B cell (primary cell): ENCODE measurements at regions not wholly inside any gene's neighbourhood (a gene's known extent, or its start where the extent isn't known, plus 50 kb on each side); places are given as distances from the start of the nearest gene placed in this dataset.

Experiments
- ATAC-seq: fragments of 200-7000 bp; cut with Tn5 transposase; one replicate; pipeline ENCODE4 v1.10.0; 2021; ENCODE audit warnings: low read depth, mild to moderate bottlenecking, moderate number of reproducible peaks, moderate library complexity
- CTCF ChIA-PET: fragments of 350-600 bp; sonication (Branson Sonifier 250); formaldehyde crosslinking; loops from one replicate; lab custom pipeline; 2021; ENCODE audit warnings: antibody characterized with exemption, inconsistent platforms; lab: Charles Lee
- POLR2A ChIA-PET: fragments of 350-600 bp; sonication (Branson Sonifier 250); formaldehyde crosslinking; loops from one replicate; lab custom pipeline; 2021; ENCODE audit warnings: antibody characterized with exemption; lab: Charles Lee
- DNase-seq: peaks from one replicate; pipeline ENCODE4 v3.0.0; 2013
- H2AFZ ChIP-seq: 2 replicates; pipeline ENCODE4 v1.6.1; 2012; ENCODE audit warnings: mild to moderate bottlenecking, low read depth, low read length; ENCODE audit not compliant: insufficient read depth, poor library complexity, severe bottlenecking
- H3K27ac ChIP-seq, 2 donors: 1 replicate in 1 of 2; 2 replicates in 1 of 2; pipeline ENCODE4 v1.5.1; 2012 to 2013; ENCODE audit warnings: low read length in 2 of 2, mild to moderate bottlenecking in 2 of 2, moderate library complexity in 1 of 2
- H3K27me3 ChIP-seq, 4 experiments: fragments of 200-600 bp in 1 of 4; sonication (generic) in 1 of 4; replicated peaks in 1 of 4; 1 replicate in 2 of 4; 2 replicates in 2 of 4; pipeline versions ENCODE4 v1.6.1 to v1.7.0; 2013 to 2016; ENCODE audit warnings: low read length in 3 of 4, mild to moderate bottlenecking in 2 of 4, mixed read lengths in 1 of 4, moderate library complexity in 1 of 4; ENCODE audit not compliant: insufficient read depth in 4 of 4, control insufficient read depth in 3 of 4; ENCODE audit errors: control extremely low read depth in 1 of 4
- H3K36me3 ChIP-seq, 2 experiments: replicated peaks in 1 of 2; 1 replicate in 1 of 2; 2 replicates in 1 of 2; pipeline versions ENCODE4 v1.6.1 to v1.7.1; 2013; ENCODE audit warnings: low read length in 1 of 2; ENCODE audit not compliant: insufficient read depth in 2 of 2, control insufficient read depth in 1 of 2; ENCODE audit errors: control extremely low read depth in 1 of 2, extremely low read depth in 1 of 2
- H3K4me1 ChIP-seq, 2 donors: fragments of 200-600 bp in 1 of 2; sonication (generic) in 1 of 2; 1 replicate in 1 of 2; 2 replicates in 1 of 2; pipeline versions ENCODE4 v1.5.1 to v1.6.1; 2013 to 2017; ENCODE audit warnings: low read length in 2 of 2; ENCODE audit not compliant: control insufficient read depth in 2 of 2, insufficient read depth in 2 of 2
- H3K4me2 ChIP-seq: replicated peaks from 2 replicates; pipeline ENCODE3; 2012; ENCODE audit warnings: mild to moderate bottlenecking, low read depth, low read length; ENCODE audit not compliant: poor library complexity, severe bottlenecking
- H3K4me3 ChIP-seq, 5 experiments: fragments of 200-600 bp in 1 of 5; sonication (generic) in 1 of 5; 1 replicate in 3 of 5; 2 replicates in 2 of 5; pipeline versions ENCODE4 v1.5.1 to v1.7.0; 2011 to 2016; ENCODE audit warnings: low read length in 4 of 5, mild to moderate bottlenecking in 4 of 5, low read depth in 2 of 5, control low read depth in 1 of 5, moderate library complexity in 1 of 5; ENCODE audit not compliant: insufficient read depth in 1 of 5; ENCODE audit errors: control extremely low read depth in 1 of 5, extremely low read depth in 1 of 5
- H3K79me2 ChIP-seq: fragments of 200-600 bp; sonication (generic); one replicate; pipeline ENCODE4 v1.6.0; 2016; ENCODE audit warnings: low read length; ENCODE audit not compliant: control insufficient read depth, insufficient read depth
- H3K9ac ChIP-seq: fragments of 200-600 bp; sonication (generic); 2 replicates; pipeline ENCODE4 v1.6.1; 2017; ENCODE audit warnings: mild to moderate bottlenecking, low read length, moderate library complexity
- H3K9me3 ChIP-seq, 3 donors: one replicate each; pipeline versions ENCODE4 v1.6.1 to v1.7.1; 2013; ENCODE audit warnings: low read length in 2 of 3; ENCODE audit not compliant: control insufficient read depth in 2 of 3, insufficient read depth in 1 of 3; ENCODE audit errors: control extremely low read depth in 1 of 3
- H4K20me1 ChIP-seq: 2 replicates; pipeline ENCODE4 v1.6.0; 2012; ENCODE audit warnings: mild to moderate bottlenecking, low read length; ENCODE audit not compliant: insufficient read depth, control insufficient read depth, poor library complexity, severe bottlenecking
- H3K27ac Mint-ChIP-seq: one replicate; pipeline ENCODE4 v1.8.0; 2021; ENCODE audit warnings: mixed read lengths
- H3K27me3 Mint-ChIP-seq: one replicate; pipeline ENCODE4 v1.8.0; 2021; ENCODE audit warnings: mixed read lengths
- H3K4me1 Mint-ChIP-seq: one replicate; pipeline ENCODE4 v1.8.0; 2021; ENCODE audit warnings: mixed read lengths
- H3K4me3 Mint-ChIP-seq: one replicate; pipeline ENCODE4 v1.8.0; 2021; ENCODE audit warnings: mixed read lengths
- H3K9me3 Mint-ChIP-seq: one replicate; pipeline ENCODE4 v1.8.0; 2022; ENCODE audit warnings: mixed read lengths; ENCODE audit not compliant: insufficient read depth
- EZH2 ChIP-seq: IDR thresholded peaks from 2 replicates; pipeline ENCODE4 v1.6.1; 2012; ENCODE audit warnings: borderline replicate concordance, low read depth, mild to moderate bottlenecking, moderate library complexity, low read length; ENCODE audit not compliant: insufficient read depth, poor library complexity, severe bottlenecking
- WGBS: methylation state at CpG from one replicate; pipeline ENCODE4 v1.1.5; 2013; ENCODE audit warnings: missing lambda C conversion rate; ENCODE audit not compliant: insufficient coverage; 5-methylcytosine and 5-hydroxymethylcytosine counted together
- intact Hi-C: fragments of 100-400 bp; cut with micrococcal nuclease; formaldehyde crosslinking; loops from one replicate; pipeline ENCODE4 v1.10.0; 2022
- TF ChIP-seq, protein P1 (sequence below): fragments of 200-600 bp; IDR thresholded peaks from one replicate; pipeline ENCODE4 v1.8.0; 2022; ENCODE audit warnings: antibody characterized with exemption, mild to moderate bottlenecking

- H3K27me3 Mint-ChIP-seq: peaks cover 10% of the 10 kb centered on the region
- Histone ChIP-seq H3K9ac (no peak overlapping the region), H3K4me3 (no peak overlapping the region), H4K20me1 (no peaks in the 10 kb centered on the region), H2AFZ (no peak overlapping the region), H3K36me3 (no peaks in the 10 kb centered on the region), H3K4me2 (no peak overlapping the region), H3K27me3 (no peaks in the 10 kb centered on the region), H3K4me1 (no peaks in the 10 kb centered on the region), H3K79me2 (no peaks in the 10 kb centered on the region), H3K9me3 (peaks cover 0 to 8% (median 0%) of the 10 kb centered on the region in 3 donors), H3K27ac (no peak overlapping the region)
- DNase-seq (no peak), ATAC-seq (no peak)
- TF ChIP-seq EZH2: no peak
- TF ChIP-seq, protein P1, sequence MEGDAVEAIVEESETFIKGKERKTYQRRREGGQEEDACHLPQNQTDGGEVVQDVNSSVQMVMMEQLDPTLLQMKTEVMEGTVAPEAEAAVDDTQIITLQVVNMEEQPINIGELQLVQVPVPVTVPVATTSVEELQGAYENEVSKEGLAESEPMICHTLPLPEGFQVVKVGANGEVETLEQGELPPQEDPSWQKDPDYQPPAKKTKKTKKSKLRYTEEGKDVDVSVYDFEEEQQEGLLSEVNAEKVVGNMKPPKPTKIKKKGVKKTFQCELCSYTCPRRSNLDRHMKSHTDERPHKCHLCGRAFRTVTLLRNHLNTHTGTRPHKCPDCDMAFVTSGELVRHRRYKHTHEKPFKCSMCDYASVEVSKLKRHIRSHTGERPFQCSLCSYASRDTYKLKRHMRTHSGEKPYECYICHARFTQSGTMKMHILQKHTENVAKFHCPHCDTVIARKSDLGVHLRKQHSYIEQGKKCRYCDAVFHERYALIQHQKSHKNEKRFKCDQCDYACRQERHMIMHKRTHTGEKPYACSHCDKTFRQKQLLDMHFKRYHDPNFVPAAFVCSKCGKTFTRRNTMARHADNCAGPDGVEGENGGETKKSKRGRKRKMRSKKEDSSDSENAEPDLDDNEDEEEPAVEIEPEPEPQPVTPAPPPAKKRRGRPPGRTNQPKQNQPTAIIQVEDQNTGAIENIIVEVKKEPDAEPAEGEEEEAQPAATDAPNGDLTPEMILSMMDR: no peak
- WGBS: 85% methylated on average over 13 of the region's 16 CpGs
- H3K27ac Mint-ChIP-seq: no peak overlapping the region
- POLR2A ChIA-PET: no interaction called here
- no peak overlapping the region for H3K4me3 Mint-ChIP-seq
- no peaks in the 10 kb centered on the region for H3K4me1 Mint-ChIP-seq
- no peaks in the 10 kb centered on the region for H3K9me3 Mint-ChIP-seq
- intact Hi-C loops: no loop called here
- CTCF ChIA-PET: no interaction called here
Observed at GRCh38 chr13:111561091-111561781, 240.8 kb downstream of the TEX29 start.

- Histone ChIP-seq H3K27ac (no peak overlapping the region), H3K4me2 (no peak overlapping the region), H2AFZ (no peak overlapping the region), H3K4me3 (no peak overlapping the region), H3K9me3 (peaks cover 0 to 8% (median 0%) of the 10 kb centered on the region in 3 donors), H4K20me1 (no peaks in the 10 kb centered on the region), H3K27me3 (no peaks in the 10 kb centered on the region), H3K36me3 (no peaks in the 10 kb centered on the region), H3K79me2 (no peaks in the 10 kb centered on the region), H3K4me1 (no peaks in the 10 kb centered on the region), H3K9ac (no peak overlapping the region)
- no peak overlapping the region for H3K27ac Mint-ChIP-seq
- no peaks in the 10 kb centered on the region for H3K4me1 Mint-ChIP-seq
- intact Hi-C loops: no loop called here
- ChIA-PET CTCF (no interaction called here), POLR2A (no interaction called here)
- no peaks in the 10 kb centered on the region for H3K9me3 Mint-ChIP-seq
- H3K27me3 Mint-ChIP-seq: peaks cover 8% of the 10 kb centered on the region
- no peak for TF ChIP-seq EZH2
- TF ChIP-seq, protein P1: no peak
- no peak for ATAC-seq
- WGBS: 75% methylated on average over 2 of the region's 4 CpGs
- H3K4me3 Mint-ChIP-seq: no peak overlapping the region
- no peak for DNase-seq
Observed at GRCh38 chr13:111562716-111563115, 242.3 kb downstream of the TEX29 start.
